OCI-M2 (cell line): ENCODE measurements at regions not wholly inside any gene's neighbourhood (a gene's known extent, or its start where the extent isn't known, plus 50 kb on each side); places are given as distances from the start of the nearest gene placed in this dataset.

Experiments
- DNase-seq: peaks from one replicate; lab custom pipeline; 2025; ENCODE audit not compliant: unreplicated experiment; lab: John Stamatoyannopoulos, UW

DNA sequence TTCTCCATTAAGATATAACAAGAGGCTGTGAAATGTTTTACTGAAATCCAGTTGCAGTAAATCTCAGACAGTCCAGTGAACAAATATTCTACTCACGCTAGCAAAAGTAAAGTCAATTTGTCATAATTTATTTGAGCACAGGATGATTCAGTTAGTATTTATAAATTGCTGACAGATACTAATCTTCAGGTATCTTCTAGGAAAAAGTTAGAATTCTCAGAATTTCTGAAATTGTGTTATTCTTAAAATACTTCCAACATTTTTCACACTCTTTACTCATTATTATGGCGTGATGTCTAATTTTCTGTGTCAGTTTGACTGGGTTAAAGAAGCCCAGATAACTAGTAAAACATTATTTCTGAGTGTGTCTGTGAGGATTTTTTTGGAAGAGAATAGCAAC lies 460.2 kb upstream of the ACVR2A start:
- DNase-seq: no peak

DNA sequence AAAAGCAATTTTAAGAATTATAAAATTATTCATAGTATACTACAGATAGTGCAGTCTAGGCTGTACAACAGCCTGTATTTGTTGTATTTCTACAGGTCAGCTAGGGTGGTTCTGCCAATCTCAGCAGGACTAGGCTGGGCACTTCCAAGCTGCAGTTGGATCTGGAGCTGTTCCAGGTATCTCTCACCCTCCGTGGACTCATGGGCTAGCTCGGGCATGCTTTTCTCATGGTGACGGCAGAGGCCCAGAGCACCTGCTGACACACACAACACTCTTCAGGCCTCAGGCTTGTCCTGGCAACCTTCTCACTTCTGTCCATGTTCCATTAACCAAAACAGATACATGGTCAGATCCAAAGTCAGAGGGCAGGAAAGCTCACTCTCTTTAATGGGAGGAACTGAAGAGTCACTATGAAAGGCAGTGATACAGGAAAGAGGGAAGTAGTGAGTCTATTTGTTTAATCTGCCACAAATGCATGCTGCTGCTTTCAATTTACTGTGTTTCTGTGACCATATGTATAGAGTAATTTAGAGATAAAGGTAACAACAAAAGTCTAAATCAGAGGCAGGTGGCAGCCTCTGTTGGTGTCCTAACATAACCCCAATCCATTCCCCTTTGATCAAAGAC lies 462.4 kb upstream of the ACVR2A start:
- no peak for DNase-seq

DNA sequence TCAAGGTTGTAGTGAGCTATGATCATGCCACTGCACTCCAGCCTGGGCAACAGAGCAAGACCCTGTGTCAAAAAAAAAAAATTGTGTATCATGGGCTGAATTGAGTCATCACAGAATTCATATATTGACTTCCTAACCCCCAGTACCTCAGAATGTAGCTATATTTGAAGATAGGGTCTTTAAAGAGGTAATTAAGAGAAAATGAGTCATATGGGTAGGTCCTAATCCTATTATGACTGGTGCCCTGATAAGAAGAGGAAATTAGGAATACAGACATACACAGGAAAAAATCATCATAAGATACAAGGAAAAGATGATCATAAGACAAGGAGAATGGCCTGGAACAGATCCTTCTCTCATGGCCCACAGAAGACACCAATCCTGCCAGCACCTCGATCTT lies 466.4 kb upstream of the ACVR2A start:
- no peak for DNase-seq

DNA sequence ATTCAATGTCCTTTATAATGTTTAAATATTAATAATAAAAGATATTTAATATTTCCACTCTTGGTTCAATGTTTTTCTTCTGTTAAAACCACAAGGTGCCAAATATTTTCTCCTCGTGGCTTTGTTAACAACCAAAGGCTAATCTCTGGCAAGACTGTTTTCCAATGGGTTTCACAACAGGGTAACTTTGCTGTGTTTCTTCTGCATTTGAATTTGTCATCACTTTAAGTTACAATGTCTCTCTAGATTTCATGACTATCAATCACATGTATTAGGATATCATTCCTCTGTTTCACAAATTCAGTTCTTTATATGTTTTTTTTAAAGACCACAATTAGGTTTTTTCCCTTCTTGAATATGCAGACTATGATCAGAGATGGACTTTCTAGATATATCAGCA lies 469.8 kb upstream of the ACVR2A start:
- no peak for DNase-seq

DNA sequence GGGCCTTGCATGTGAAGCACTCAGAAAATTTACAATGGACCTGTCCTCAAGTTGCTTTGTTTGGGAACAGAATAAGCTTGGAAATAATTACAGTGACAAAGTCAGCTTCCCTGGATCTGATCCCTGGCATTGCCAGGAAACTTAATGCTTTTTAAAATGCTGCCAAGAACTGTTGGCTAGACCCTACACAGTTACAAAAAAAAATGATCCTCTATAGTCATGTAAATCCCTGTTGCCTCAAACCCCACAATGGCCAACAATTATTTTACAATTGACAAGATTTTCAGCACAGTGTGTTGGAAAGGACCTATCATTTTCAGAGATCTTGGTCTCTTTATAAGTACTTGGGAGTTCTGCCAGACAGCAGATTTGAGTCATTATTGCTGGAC lies 470.4 kb upstream of the ACVR2A start:
- no peak for DNase-seq

DNA sequence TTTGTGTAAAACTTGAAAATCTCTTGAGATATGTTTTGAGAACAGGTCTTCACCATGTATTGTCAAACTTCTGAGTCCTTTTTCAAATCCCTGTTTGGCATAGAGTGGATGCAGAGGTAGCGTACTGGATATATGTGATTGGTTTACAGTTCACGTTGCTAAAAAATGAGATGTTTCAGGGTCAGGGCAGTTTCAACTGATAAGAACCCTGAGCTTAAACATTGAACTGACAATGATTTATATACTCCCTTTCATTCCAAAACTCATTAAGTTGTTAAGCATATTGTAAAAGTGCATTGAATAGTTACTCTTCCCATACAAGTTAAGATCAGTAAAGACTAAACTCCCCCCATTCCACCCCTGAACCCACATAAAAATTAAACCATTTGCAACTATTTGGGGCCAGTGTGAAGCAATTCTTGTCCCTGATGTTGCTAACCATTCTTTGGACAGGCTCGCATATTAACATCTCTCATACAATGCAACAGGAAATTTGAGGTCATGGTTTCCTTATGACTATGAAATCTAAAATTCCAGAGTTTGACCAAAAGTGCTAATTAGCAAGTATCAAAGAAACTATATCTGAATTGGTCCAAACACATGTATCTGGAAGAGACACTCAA lies 470.9 kb upstream of the ACVR2A start:
- DNase-seq: no peak

DNA sequence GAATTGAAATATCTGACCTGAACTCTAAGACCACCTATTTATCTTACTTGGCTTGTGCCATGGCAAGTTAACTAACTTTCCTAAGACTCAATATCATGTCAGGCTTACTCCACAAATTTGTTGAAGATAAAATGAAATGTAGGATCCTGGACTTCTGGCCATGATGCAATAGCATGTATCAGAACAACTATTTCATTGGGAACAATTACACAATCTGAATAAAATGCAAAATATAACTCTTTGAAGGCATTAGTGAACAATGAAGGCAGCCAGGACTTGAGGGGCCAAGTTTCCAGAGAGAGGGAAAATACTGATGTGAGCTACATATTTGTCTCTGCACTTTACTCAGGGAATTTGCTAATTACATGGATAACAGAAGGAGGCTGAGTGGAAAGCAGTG lies 476.5 kb upstream of the ACVR2A start:
- no peak for DNase-seq

DNA sequence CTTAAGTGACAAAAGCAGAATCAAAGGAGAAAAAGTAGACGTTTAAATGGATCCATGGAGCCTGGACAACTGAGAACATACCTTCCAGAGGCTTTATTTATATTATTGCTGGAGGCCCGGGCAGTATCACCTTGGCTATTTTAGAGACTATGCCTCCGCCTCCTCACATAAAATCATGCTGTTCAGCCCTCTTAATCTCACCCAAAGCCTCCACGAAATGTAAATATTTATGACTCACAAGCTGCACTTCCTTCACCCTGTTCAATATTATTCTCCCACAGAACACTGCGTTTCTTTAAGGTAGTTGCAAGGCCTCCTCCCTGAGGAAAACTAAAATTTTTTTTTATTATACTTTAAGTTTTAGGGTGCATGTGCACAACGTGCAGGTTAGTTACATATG lies 478.6 kb upstream of the ACVR2A start:
- DNase-seq: no peak

DNA sequence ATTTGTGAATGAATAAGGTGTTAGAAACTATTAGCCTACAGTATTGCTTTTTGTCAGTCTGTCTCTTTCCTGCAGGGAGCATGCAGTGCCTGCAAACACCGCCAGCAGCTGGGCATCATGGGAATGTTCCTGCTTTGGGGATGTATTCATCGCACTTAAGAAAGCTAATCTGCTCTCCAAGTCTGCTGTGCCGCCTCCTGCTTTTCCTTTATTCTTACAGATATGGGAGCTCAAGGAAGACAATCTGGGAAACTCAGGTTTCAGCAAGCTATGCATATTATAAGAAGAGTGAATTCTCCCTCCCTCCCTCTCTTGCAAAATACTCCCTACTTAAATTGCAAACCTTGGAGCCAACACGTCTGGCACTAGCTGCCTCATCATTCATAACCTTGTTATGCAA lies 479.2 kb upstream of the ACVR2A start:
- DNase-seq: no peak

DNA sequence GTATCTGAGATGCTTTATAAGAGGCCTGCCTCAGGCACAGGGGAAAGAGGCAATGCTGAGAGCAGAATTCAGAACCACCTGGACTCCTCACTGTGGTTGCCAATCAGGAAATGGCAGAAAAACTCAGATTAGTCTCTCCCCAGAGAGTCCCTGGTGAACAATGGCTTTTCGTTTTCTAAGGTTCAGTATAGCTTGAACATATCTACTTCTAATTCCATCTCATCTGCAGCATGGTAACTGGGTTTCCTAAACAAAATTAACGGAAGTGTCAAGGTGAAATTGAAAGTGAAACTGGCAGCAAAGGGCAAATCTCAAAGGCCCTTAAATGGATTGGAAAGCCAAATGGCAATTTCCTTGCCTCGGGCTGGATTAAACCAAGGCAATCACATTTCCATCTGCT lies 480.2 kb upstream of the ACVR2A start:
- no peak for DNase-seq

DNA sequence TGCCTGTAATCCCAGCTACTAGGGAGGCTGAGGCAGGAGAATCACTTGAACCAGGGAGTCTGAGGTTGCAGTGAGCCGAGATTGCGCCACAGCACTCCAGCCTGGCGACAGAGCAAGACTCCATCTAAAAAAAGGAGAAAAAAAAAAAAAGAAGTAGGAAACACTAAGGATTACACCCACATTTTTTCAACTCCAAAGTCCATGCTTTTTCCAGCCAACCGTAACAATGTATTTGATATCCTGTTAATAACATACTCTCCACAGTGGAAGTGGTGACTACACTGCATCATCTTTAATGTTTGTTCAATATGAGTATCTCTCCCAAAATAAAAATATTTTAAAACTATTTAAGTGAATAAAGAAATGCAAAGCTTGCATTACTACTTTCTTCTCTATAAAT lies 481.6 kb upstream of the ACVR2A start:
- DNase-seq: no peak

DNA sequence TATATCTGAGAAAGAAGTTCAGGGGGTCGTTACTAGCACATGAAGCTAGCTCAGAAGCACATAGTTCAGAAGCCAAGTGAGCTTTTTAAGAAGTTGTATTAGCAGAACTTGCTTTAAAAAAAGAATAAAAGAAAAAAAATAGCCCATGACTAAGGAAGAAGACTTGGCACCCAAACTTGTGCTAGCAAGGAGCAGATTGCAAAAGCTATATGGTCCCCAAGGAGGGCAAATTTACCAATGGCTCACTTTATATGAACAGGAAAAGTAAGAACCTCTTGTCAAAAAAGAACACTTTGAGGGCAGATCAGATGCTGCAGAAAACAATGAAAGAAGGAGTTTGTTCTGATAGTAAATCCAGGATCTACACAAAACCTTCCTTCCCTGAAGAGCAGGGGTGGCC lies 486.5 kb upstream of the ACVR2A start:
- DNase-seq: no peak

DNA sequence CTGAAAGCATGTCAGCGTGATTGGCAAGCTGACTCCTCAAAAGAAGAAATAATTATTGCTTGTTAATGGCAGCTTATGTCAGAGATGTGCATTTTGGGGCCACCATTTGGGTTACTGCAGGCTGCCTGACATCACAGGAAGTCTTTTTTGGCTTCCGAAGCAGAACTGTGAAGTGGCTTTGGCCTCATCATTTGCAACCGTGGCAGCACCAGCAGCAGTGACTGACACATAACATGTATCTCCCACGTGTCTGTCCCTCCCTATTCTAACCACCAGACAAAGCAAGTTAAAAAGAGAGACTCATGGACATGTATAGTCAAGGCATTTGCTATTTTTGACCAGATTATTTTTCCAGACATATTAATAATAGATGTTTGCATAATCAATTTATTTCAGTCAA lies 488.7 kb upstream of the ACVR2A start:
- DNase-seq: no peak

DNA sequence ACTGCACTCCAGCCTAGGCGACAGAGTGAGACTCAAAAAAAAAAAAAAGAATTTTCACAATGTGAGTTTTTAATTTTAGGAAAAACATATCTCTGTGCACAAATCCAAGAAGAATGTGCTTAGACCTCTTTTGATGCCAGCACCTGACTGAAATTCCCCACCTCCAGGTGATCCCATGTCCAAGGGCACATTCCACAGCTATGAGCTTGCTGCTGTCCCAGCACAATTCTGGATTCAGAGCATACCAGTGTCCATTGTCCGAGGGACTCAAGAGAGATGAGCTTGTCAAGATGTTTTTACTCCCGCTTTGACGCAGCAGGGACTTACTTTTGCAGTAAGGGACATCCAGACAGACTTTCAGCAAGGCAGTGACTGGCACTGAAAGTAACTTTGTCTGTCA lies 489.1 kb upstream of the ACVR2A start:
- no peak for DNase-seq

DNA sequence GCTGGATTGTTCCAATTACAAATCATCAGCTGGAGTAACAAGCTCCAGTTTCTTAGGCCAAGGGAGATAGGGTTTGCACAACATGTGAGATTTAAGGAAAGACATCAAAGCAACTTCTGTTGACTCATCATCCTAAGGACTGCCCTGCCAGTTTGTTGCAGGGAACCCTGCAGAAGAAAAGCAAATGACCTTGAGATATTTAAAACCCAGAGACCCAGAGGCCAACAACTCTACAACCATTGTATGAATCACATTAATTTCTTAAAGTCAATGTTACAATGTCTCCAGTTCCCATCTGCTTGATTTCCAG lies 491.8 kb upstream of the ACVR2A start:
- no peak for DNase-seq

DNA sequence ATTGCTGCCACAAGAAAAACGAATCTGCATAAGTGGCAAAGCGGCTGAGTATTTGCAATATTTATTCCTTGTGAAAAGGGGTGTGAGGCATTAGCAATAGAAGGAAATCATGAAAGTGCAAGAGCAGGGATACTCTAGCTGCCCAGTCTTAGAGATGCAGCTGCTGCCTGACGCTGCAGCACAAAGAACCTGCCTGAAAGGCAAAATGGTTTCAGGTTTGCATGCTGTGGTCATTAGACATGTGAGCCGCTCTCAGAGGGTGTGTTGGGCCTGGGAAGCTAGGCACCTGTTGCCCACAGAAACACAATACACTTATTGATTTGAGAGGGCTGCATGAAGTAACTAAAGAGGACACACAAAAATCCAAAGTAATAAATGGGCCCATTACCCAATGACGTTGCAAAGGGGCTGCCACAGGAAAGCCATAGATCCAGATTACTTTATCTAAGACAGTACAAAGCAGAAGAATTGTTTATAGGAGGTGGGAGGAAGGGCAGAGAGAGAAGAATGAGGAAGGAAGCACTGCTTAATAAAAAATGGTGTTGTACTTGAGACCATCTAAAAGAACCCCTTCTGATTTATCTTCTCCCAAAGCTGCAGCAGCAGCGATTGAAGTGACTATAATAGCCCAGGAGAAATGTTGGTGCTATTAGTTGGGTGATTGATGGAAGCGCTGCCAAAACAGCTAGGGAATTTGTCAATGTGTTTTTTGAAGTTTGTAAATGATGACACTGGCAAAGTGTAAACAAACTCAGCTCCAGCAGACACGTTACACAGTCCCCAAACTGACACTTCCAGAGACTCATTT lies 492.4 kb upstream of the ACVR2A start:
- no peak for DNase-seq

DNA sequence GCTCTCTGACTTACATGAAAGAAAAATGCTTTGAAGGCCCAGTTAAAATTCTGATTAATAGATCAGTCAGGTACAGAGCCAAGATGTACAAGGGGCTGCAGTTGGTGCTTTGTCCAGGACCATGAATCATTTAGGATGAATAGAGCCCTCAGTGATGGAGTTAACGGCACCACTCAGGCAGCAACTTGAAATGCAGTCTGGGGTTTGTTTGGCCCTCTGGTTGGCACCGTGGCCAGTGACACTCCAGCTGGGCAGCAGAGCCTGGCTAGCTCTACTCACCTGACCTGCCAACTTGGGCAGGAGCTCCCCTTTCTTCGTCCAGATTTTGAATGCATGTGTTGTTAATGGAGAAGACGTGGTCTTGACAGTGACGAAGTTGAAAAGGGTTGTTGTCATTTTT lies 493.0 kb upstream of the ACVR2A start:
- no peak for DNase-seq

DNA sequence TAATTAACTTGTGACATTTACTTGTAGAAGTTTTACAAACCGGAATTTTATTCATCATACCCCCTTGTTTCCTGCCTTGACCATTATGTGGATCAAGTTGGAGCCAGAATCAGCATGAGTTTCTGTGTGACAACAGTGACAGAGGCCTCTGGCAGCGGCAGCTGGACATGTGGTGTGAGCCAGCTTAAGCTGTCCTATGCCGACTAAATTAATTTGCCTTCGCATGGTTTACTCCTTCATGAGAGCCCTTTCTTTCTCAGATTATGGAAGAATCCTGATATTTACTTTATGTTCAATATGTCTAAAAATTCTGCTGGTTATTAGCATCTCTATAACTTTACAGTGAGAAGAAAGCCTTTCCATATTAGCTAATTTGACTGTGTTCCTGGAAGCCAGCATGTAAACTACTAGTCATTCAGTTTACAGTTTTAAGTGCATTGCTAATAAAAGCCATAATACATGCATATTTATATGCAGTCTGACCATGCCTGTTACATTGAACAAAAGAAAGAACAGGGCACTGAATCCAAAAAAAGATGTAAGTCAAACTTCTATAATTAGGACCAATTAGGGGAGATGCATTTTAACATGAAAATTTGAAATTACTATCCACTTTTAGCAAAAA lies 495.8 kb upstream of the ACVR2A start:
- DNase-seq: no peak

DNA sequence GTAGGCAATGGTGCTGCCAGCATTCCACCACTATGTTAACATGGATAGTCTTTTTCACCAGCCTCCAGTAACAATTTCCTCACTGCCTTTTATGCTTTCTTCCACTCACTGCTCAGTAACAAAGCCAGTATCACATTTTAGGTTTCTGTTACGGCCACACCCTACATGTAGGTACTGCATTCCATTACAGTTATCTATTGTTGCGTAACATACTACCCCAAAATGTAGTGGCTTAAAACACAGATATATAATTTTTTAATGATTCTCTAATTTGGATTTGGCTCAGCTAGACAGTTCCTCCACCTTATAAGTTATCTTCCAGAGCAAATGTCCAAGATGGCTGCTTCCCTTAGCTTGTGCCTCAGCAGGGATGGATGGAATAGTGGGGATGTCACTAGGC lies 498.7 kb upstream of the ACVR2A start:
- DNase-seq: no peak

DNA sequence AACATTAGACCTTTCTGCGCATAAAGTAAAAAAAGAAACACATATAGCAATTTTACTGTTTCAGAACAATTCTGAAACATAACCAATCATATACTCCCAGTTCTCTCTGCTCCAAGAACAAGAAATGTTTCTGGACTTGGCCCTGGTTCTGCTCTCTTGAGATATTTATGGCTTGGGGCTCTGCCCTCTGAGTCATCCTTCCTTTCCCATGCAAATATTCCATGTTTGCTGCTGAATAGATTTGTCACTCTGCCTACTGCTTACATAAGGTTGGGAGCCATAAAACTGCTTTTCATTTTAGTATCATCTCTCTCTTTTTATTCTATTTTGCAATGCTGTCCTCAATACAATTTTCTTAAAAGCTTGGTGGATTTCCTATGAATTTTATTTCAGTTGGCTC lies 499.6 kb upstream of the ACVR2A start:
- no peak for DNase-seq

DNA sequence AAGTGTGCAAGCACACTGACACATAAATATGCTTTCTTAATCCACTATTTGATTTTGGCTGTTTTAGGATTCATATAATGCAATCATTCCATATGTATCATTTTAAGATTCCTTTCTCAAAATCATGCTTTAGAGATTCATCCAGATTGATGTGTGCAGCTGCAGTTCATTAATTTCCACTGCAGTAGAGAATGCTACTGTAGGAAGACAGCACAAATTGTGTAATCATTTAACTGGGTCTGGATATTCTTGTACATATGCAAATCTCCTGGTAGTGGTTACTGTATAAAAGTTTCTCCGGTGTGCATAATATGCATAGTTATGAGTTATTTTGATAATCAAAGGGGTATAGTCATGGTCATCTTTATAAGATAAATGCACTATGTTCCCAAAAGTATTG lies 502.5 kb upstream of the ACVR2A start:
- no peak for DNase-seq

DNA sequence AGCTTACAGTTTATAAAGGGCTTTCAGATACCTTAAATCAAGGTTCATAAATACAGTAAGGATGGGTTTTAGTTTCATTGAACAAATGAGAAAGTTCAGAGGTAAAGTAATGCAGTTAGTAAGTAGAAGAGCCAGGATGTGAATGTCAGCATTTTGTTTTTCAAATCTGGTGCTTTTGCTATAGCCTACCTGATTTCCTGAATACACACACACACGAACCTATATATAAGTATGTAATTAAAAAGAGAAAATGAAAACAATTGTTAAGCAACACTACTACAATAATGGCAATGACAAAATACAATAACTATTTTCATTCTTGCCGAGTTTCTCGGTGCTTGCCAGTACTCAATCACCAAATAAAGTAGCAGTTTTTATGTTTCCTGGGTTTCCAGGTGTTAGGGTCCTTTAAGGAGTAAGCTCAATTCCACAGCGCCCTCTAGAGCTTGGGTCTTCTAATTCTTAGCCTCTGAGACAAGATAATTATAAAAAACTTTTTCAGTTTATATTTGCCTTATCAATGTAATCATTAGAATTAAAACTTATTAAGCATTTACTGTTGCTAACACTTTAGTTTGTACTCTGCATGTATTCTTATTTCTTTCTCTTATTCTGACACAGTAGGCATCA lies 512.9 kb upstream of the ACVR2A start:
- no peak for DNase-seq
